A549 (cell line): ENCODE measurements at regions not wholly inside any gene's neighbourhood (a gene's known extent, or its start where the extent isn't known, plus 50 kb on each side); places are given as distances from the start of the nearest gene placed in this dataset.

ENCODE experiments used
- ATAC-seq, 2 experiments: fragments of 200-7000 bp in 1 of 2; fragments of >200 bp in 1 of 2; cut with Nextera tagmentation in 1 of 2; cut with Tn5 transposase in 1 of 2; 3 replicates each; pipeline versions ENCODE4 v1.8.0 to v1.9.1; 2018 to 2020; ENCODE audit warnings: mild to moderate bottlenecking in 1 of 2, moderate library complexity in 1 of 2
- CTCF ChIA-PET: fragments of 300-600 bp; sonication (Branson Sonifier 250); formaldehyde crosslinking; extraction: SDS; loops from one replicate; lab custom pipeline; 2021; ENCODE audit warnings: antibody characterized with exemption, inconsistent platforms; lab: Yijun Ruan, JAX
- POLR2A ChIA-PET: fragments of 350-600 bp; formaldehyde crosslinking; extraction: SDS; loops from one replicate; lab custom pipeline; 2021; ENCODE audit warnings: antibody characterized with exemption, inconsistent platforms; lab: Yijun Ruan, JAX
- DNase-seq, 2 experiments: peaks; one replicate each; pipeline versions ENCODE4 v3.0.0 to v3.0.0-alpha.2; 2011 to 2016; ENCODE audit warnings: low read depth in 1 of 2, low spot score in 1 of 2
- FAIRE-seq: peaks from 2 replicates; lab custom pipeline; 2011; peaks lifted over from hg19 to GRCh38; lab: Jason Lieb, UNC
- H3K27ac ChIP-seq, 2 experiments: fragments of >200 bp; sonication (Bioruptor Twin); formaldehyde crosslinking; 3 replicates each; pipeline ENCODE4 v1.5.1; 2016 to 2017
- H3K4me1 ChIP-seq: fragments of >200 bp; sonication (Bioruptor Twin); formaldehyde crosslinking; 3 replicates; pipeline ENCODE4 v1.6.1; 2016
- H3K4me2 ChIP-seq: fragments of >200 bp; sonication (Bioruptor Twin); formaldehyde crosslinking; 3 replicates; pipeline ENCODE4 v1.6.1; 2016
- H3K4me3 ChIP-seq: fragments of >200 bp; sonication (Bioruptor Twin); formaldehyde crosslinking; 3 replicates; pipeline ENCODE4 v1.5.1; 2016
- H3K9me3 ChIP-seq: fragments of >200 bp; sonication (Bioruptor Twin); formaldehyde crosslinking; 3 replicates; pipeline ENCODE4 v1.6.1; 2016
- CEBPB ChIP-seq, 2 experiments: fragments of >200 bp in 1 of 2; sonication (Bioruptor Twin) in 1 of 2; formaldehyde crosslinking in 1 of 2; IDR thresholded peaks; 2 replicates each; pipeline ENCODE4 v1.6.1; 2012 to 2016
- CHD2 ChIP-seq: fragments of 150-350 bp; IDR thresholded peaks from 2 replicates; pipeline ENCODE4 v1.6.1; 2014; ENCODE audit warnings: low read length; ENCODE audit not compliant: partially characterized antibody
- EP300 ChIP-seq, 2 experiments: fragments of >200 bp; sonication (Bioruptor Twin); formaldehyde crosslinking; IDR thresholded peaks; 2 replicates in 1 of 2; 3 replicates in 1 of 2; pipeline ENCODE4 v1.6.1; 2016 to 2017
- HOXA7 ChIP-seq: fragments of 250-450 bp; sonication (Bioruptor Pico); IDR thresholded peaks from 2 replicates; pipeline ENCODE4 v1.5.0; 2020; ENCODE audit warnings: mild to moderate bottlenecking, moderate library complexity
- JUNB ChIP-seq: fragments of >200 bp; sonication (Bioruptor Twin); formaldehyde crosslinking; IDR thresholded peaks from 2 replicates; pipeline ENCODE4 v1.6.1; 2016
- MAX ChIP-seq: IDR thresholded peaks from 2 replicates; pipeline ENCODE4 v1.6.1; 2012
- RAD21 ChIP-seq, 2 experiments: fragments of >200 bp in 1 of 2; sonication (Bioruptor Twin) in 1 of 2; formaldehyde crosslinking in 1 of 2; IDR thresholded peaks in 1 of 2; conservative IDR thresholded peaks in 1 of 2; 2 replicates in 1 of 2; 3 replicates in 1 of 2; pipeline ENCODE4 v1.6.1; 2012 to 2018; ENCODE audit warnings: inconsistent platforms in 1 of 2
- RARB ChIP-seq: fragments of 250-450 bp; sonication (Bioruptor Pico); IDR thresholded peaks from 2 replicates; pipeline ENCODE4 v1.8.0; 2021; ENCODE audit warnings: mild to moderate bottlenecking, moderate library complexity
- RNF2 ChIP-seq: fragments of 200-600 bp; sonication (generic); IDR thresholded peaks from 2 replicates; pipeline ENCODE4 v1.6.1; 2016; ENCODE audit warnings: low read depth, mild to moderate bottlenecking, antibody characterized with exemption, moderate library complexity, borderline replicate concordance
- TF ChIP-seq, protein P1 (sequence below): fragments of 450-650 bp; IDR thresholded peaks from 2 replicates; pipeline ENCODE4 v1.6.1; 2014; ENCODE audit warnings: antibody characterized with exemption

DNA sequence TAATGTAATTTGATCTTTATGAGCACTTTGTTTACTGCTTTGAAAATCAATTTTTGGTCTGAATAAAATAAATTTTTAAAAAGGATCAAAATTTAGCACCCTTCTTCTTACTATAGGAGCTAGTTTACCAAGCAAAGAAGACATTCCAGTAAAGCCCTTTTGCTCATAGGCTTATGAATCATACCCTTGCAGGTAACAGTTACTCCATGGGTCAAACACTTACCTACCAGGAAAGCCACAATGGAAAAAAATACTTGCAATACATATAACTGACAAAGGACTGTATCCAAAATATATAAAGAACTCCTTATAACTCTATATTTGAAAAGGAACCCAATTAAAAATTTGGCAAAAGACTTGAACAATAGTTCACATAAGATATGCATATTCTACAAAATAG lies 66.6 kb downstream of the SHOC1 start:
- CTCF ChIA-PET, result interaction anchor here (1.2 kb wide), 1 partner anchor 130 kb away, joined by 6 read pairs; no protein-coding TSS in a partner anchor
- FAIRE-seq, result no peak
- POLR2A ChIA-PET, result interaction anchor here (1.0 kb wide), 1 partner anchor 15 kb away, joined by 4 read pairs; no protein-coding TSS in a partner anchor
- peaks cover 18% of the 10 kb centered on the region for H3K9me3 ChIP-seq
- no peak for DNase-seq
- peaks cover 25% of the 10 kb centered on the region for H3K4me1 ChIP-seq
- H3K4me3 ChIP-seq, result no peak overlapping the region
- ATAC-seq, result peak; percentile 54 to 62; a peak in 3 of 6 replicates
- TF ChIP-seq JUNB (no peak), RARB (CRISPR knock-in tag) (no peak), RNF2 (no peak), EP300 (IDR thresholded peaks at IDR 0.05) (no peak), HOXA7 (CRISPR knock-in tag) (no peak), CEBPB (IDR thresholded peaks at IDR 0.05) (no peak)
- TF ChIP-seq, protein P1, sequence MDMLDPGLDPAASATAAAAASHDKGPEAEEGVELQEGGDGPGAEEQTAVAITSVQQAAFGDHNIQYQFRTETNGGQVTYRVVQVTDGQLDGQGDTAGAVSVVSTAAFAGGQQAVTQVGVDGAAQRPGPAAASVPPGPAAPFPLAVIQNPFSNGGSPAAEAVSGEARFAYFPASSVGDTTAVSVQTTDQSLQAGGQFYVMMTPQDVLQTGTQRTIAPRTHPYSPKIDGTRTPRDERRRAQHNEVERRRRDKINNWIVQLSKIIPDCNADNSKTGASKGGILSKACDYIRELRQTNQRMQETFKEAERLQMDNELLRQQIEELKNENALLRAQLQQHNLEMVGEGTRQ, result no peak
- H3K27ac ChIP-seq, result peak overlapping the region; percentile 32 to 49; a peak in 3 of 6 replicates
- peak overlapping the region; percentile 73 for H3K4me2 ChIP-seq

DNA sequence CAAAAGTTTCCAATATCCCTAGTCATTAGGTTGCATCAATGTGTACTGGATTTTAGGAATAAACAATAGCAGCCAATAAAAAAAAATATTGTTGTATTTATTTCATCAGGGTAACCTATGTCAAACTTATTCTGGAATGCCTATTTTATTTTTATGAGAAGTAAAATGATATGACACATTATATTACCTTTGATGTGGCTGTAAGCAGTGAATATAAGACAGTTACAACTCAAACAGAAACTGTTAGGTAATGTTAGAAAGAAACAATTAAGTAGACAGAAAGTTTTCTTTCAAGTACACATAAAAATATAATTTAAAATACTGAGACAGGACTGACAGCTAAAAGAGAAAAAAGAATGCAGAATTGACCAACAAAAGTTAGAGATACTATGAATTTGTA lies 65.5 kb downstream of the GNG10 start:
- DNase-seq, result no peak
- no peak for TF ChIP-seq MAX
- TF ChIP-seq, all 56 proteins: peak for 0
- CTCF ChIA-PET, result no interaction called here
- FAIRE-seq, result no peak
- Histone ChIP-seq H3K27ac (no peak overlapping the region), H3K4me1 (peaks cover 25% of the 10 kb centered on the region), H3K4me3 (no peak overlapping the region), H3K9me3 (peaks cover 18% of the 10 kb centered on the region), H3K4me2 (no peak overlapping the region)
- POLR2A ChIA-PET, result no interaction called here
- no peak for ATAC-seq

DNA sequence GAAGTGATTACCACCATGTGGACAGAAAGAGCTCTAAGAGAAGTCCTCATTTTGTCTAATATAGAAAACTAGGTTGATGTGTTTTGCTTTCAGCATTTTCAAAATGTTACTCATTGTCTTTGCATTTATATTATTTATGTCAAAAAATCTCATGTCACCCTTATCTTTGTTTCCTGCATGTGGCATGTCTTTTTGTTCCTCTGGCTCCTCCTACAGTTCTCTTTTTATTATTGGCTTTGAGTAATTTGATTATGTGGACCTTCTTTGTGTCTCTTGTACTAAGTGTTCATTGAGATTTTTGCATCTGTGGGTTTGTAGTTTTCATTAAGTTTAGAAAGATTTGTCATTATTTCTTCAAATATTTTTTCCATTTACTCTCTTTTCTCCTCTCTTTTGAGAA lies 58.8 kb downstream of the GNG10 start:
- ChIA-PET POLR2A (no interaction called here), CTCF (no interaction called here)
- no peak for ATAC-seq

More for the DNA sequence above, 58.8 kb downstream of the GNG10 start:
- no peak overlapping the region for H3K4me2 ChIP-seq
- no peaks in the 10 kb centered on the region for H3K4me1 ChIP-seq
- TF ChIP-seq CHD2 (no peak), RAD21 (conservative IDR thresholded peaks at IDR 0.05 in 1 of 2, IDR thresholded peaks at IDR 0.05 in 1 of 2) (peak in 1 of 2 experiments; percentile 33; a peak in 2 of 5 replicates)
- TF ChIP-seq, all 56 proteins: peak for 1
- no peaks in the 10 kb centered on the region for H3K9me3 ChIP-seq
- DNase-seq (no peak), FAIRE-seq (peak; percentile 23)
- no peak overlapping the region for H3K27ac ChIP-seq
- H3K4me3 ChIP-seq, result no peak overlapping the region
